H1 (cell line): ENCODE measurements at regions not wholly inside any gene's neighbourhood (a gene's known extent, or its start where the extent isn't known, plus 50 kb on each side); places are given as distances from the start of the nearest gene placed in this dataset.

ENCODE experiments used
- CTCF ChIA-PET: fragments of 300-600 bp; sonication (Branson Sonifier 250); formaldehyde crosslinking; loops from one replicate; lab custom pipeline; 2021; ENCODE audit not compliant: partially characterized antibody; lab: Charles Lee
- POLR2A ChIA-PET: fragments of 300-600 bp; sonication (Branson Sonifier 250); formaldehyde crosslinking; loops from one replicate; lab custom pipeline; 2021; ENCODE audit warnings: inconsistent platforms; ENCODE audit not compliant: partially characterized antibody; lab: Charles Lee
- DNase-seq, 2 experiments: peaks; one replicate each; pipeline versions ENCODE4 v3.0.0 to v3.0.0-alpha.2; 2010 to 2022; ENCODE audit warnings: low spot score in 2 of 2, low read depth in 1 of 2, mixed read lengths in 1 of 2
- FAIRE-seq: peaks from 2 replicates; lab custom pipeline; 2011; peaks lifted over from hg19 to GRCh38; lab: Jason Lieb, UNC
- H2AFZ ChIP-seq: 2 replicates; pipeline ENCODE4 v1.8.1; 2012; ENCODE audit warnings: low read length, inconsistent platforms
- H2AK5ac ChIP-seq: 2 replicates; pipeline ENCODE4 v1.6.1; 2013; ENCODE audit warnings: low read depth, low read length
- H2BK120ac ChIP-seq: replicated peaks from 2 replicates; pipeline ENCODE3; 2013; ENCODE audit warnings: low read depth, low read length, inconsistent platforms
- H2BK12ac ChIP-seq: 2 replicates; pipeline ENCODE4 v1.6.1; 2013; ENCODE audit warnings: low read depth, low read length
- H2BK15ac ChIP-seq: 2 replicates; pipeline ENCODE4 v1.6.1; 2013; ENCODE audit warnings: low read length
- H2BK20ac ChIP-seq: 2 replicates; pipeline ENCODE4 v1.6.1; 2013; ENCODE audit warnings: low read length
- H2BK5ac ChIP-seq: 2 replicates; pipeline ENCODE4 v1.6.1; 2013; ENCODE audit warnings: low read depth, low read length
- H3K14ac ChIP-seq: 2 replicates; pipeline ENCODE4 v1.6.1; 2013; ENCODE audit warnings: inconsistent platforms; ENCODE audit not compliant: insufficient read length
- H3K18ac ChIP-seq: 2 replicates; pipeline ENCODE4 v1.6.1; 2013; ENCODE audit warnings: low read length; ENCODE audit errors: extremely low read depth
- H3K23ac ChIP-seq: 2 replicates; pipeline ENCODE4 v1.6.1; 2013; ENCODE audit warnings: inconsistent platforms; ENCODE audit not compliant: insufficient read length
- H3K23me2 ChIP-seq: 2 replicates; pipeline ENCODE4 v1.6.1; 2013; ENCODE audit warnings: low read depth, low read length
- H3K27ac ChIP-seq: 2 replicates; pipeline ENCODE4 v1.6.1; 2011; ENCODE audit warnings: low read depth, low read length, inconsistent platforms
- H3K27me3 ChIP-seq, 4 experiments: replicated peaks in 1 of 4; 1 replicate in 1 of 4; 2 replicates in 3 of 4; pipeline versions ENCODE4 v1.6.1 to v1.8.1; 2011 to 2013; ENCODE audit warnings: low read length in 3 of 4, mild to moderate bottlenecking in 3 of 4, inconsistent platforms in 2 of 4, mixed read lengths in 2 of 4, moderate library complexity in 1 of 4; ENCODE audit not compliant: control insufficient read depth in 3 of 4, insufficient read depth in 3 of 4; ENCODE audit errors: extremely low read depth in 1 of 4
- H3K36me3 ChIP-seq, 4 experiments: 2 replicates each; pipeline versions ENCODE4 v1.6.1 to v1.8.1; 2011 to 2013; ENCODE audit warnings: mild to moderate bottlenecking in 4 of 4, low read length in 3 of 4, moderate library complexity in 2 of 4, control low read depth in 1 of 4, inconsistent platforms in 1 of 4; ENCODE audit not compliant: insufficient read depth in 4 of 4, control insufficient read depth in 2 of 4
- H3K4ac ChIP-seq: replicated peaks from 2 replicates; pipeline ENCODE3; 2013; ENCODE audit warnings: low read length, low read depth, mixed read lengths, inconsistent platforms; ENCODE audit not compliant: insufficient read length
- H3K4me1 ChIP-seq, 4 experiments: replicated peaks in 1 of 4; 1 replicate in 1 of 4; 2 replicates in 3 of 4; pipeline versions ENCODE4 v1.6.1 to v1.8.1; 2011 to 2013; ENCODE audit warnings: low read length in 3 of 4, inconsistent platforms in 2 of 4, mixed read lengths in 1 of 4; ENCODE audit not compliant: insufficient read depth in 4 of 4, control insufficient read depth in 3 of 4
- H3K4me2 ChIP-seq, 2 experiments: 2 replicates each; pipeline versions ENCODE4 v1.6.1 to v1.8.1; 2011 to 2013; ENCODE audit warnings: low read depth in 2 of 2, low read length in 2 of 2, control low read depth in 1 of 2, inconsistent platforms in 1 of 2, mild to moderate bottlenecking in 1 of 2; ENCODE audit not compliant: insufficient read depth in 1 of 2
- H3K4me3 ChIP-seq, 4 experiments: fragments of 200-600, 300-600 bp in 1 of 4; sonication (generic), shearing (Covaris generic), sonication (Bioruptor Twin) in 1 of 4; 2 replicates each; pipeline versions ENCODE4 v1.5.1 to v1.8.1; 2011 to 2016; ENCODE audit warnings: low read length in 4 of 4, low read depth in 3 of 4, control low read depth in 2 of 4, inconsistent platforms in 2 of 4, mild to moderate bottlenecking in 2 of 4, mixed read lengths in 1 of 4, moderate library complexity in 1 of 4; ENCODE audit not compliant: insufficient read depth in 2 of 4; ENCODE audit errors: extremely low read depth in 1 of 4
- H3K56ac ChIP-seq: replicated peaks from 2 replicates; pipeline ENCODE3; 2013; ENCODE audit warnings: low read depth, mild to moderate bottlenecking, mixed read lengths, low read length, inconsistent platforms; ENCODE audit not compliant: insufficient read length
- H3K79me1 ChIP-seq: 2 replicates; pipeline ENCODE4 v1.6.1; 2013; ENCODE audit warnings: low read depth, low read length, control low read depth
- H3K79me2 ChIP-seq, 2 experiments: 2 replicates each; pipeline versions ENCODE4 v1.6.1 to v1.8.1; 2012 to 2013; ENCODE audit warnings: low read length in 2 of 2, mild to moderate bottlenecking in 2 of 2, inconsistent platforms in 1 of 2; ENCODE audit not compliant: insufficient read depth in 2 of 2, control insufficient read depth in 1 of 2
- H3K9ac ChIP-seq, 4 experiments: replicated peaks in 1 of 4; 1 replicate in 1 of 4; 2 replicates in 3 of 4; pipeline versions ENCODE4 v1.6.1 to v1.8.1; 2011 to 2013; ENCODE audit warnings: low read depth in 3 of 4, low read length in 3 of 4, control low read depth in 2 of 4, mild to moderate bottlenecking in 2 of 4, moderate library complexity in 2 of 4, inconsistent platforms in 1 of 4; ENCODE audit errors: extremely low read depth in 1 of 4
- H3K9me3 ChIP-seq, 2 experiments: 2 replicates each; pipeline versions ENCODE4 v1.6.1 to v1.8.1; 2012 to 2013; ENCODE audit warnings: mild to moderate bottlenecking in 2 of 2, moderate library complexity in 2 of 2, control low read depth in 1 of 2, inconsistent platforms in 1 of 2, low read depth in 1 of 2, low read length in 1 of 2, mixed read lengths in 1 of 2; ENCODE audit not compliant: insufficient read depth in 2 of 2
- H4K20me1 ChIP-seq, 2 experiments: replicated peaks in 1 of 2; 2 replicates each; pipeline versions ENCODE3 to v1.8.1; 2011 to 2013; ENCODE audit warnings: inconsistent platforms in 2 of 2, low read length in 2 of 2, mild to moderate bottlenecking in 1 of 2; ENCODE audit not compliant: insufficient read depth in 2 of 2, control insufficient read depth in 1 of 2
- H4K5ac ChIP-seq: 2 replicates; pipeline ENCODE4 v1.6.1; 2013; ENCODE audit warnings: low read length, low read depth, mixed read lengths, inconsistent platforms; ENCODE audit not compliant: insufficient read length
- H4K8ac ChIP-seq: 2 replicates; pipeline ENCODE4 v1.8.0; 2013; ENCODE audit warnings: mild to moderate bottlenecking, moderate library complexity, low read length, inconsistent platforms; ENCODE audit not compliant: insufficient read depth; ENCODE audit errors: extremely low read depth
- H4K91ac ChIP-seq: replicated peaks from 2 replicates; pipeline ENCODE3; 2013; ENCODE audit warnings: low read length, mixed read lengths, inconsistent platforms; ENCODE audit not compliant: insufficient read length
- TAF7 ChIP-seq: optimal IDR thresholded peaks from 2 replicates; pipeline ENCODE3; 2011; ENCODE audit warnings: low read depth, mild to moderate bottlenecking, inconsistent platforms, low read length, moderate library complexity, borderline replicate concordance
- WGBS, 2 experiments: shearing (Covaris generic) in 1 of 2; methylation state at CpG; one replicate each; pipeline versions ENCODE4 v1.1.6 to v1.1.7; 2013 to 2015; ENCODE audit warnings: low lambda C conversion rate in 2 of 2, mixed read lengths in 2 of 2, inconsistent platforms in 1 of 2, low coverage in 1 of 2, missing lambda C conversion rate in 1 of 2; ENCODE audit not compliant: insufficient replicate concordance in 2 of 2, insufficient coverage in 1 of 2, insufficient read length in 1 of 2; ENCODE audit errors: extremely low coverage in 1 of 2, missing lambda C conversion rate in 1 of 2; 5-methylcytosine and 5-hydroxymethylcytosine counted together

GRCh38 chr1:209198961-209199750 is 384.4 kb upstream of the CAMK1G start:
- H2BK20ac ChIP-seq = peak overlapping the region; percentile 56; the same call in 1 of the 2 replicates
- H2AFZ ChIP-seq = no peak overlapping the region
- CTCF ChIA-PET = interaction anchor here (0.6 to 4.8 kb wide), 2 partner anchors 9 to 1031 kb away, joined by 3 to 36 read pairs; no protein-coding TSS in a partner anchor
- H3K23ac ChIP-seq = no peak overlapping the region
- peaks cover 0 to 3% (median 1%) of the 10 kb centered on the region in 4 experiments; a peak in 2 of 8 replicates for H3K36me3 ChIP-seq
- H3K4me2 ChIP-seq = peak overlapping the region; percentile 43 to 52
- peak overlapping the region; percentile 89; the same call in 1 of the 2 replicates for H2BK5ac ChIP-seq
- peaks cover 3 to 16% (median 10%) of the 10 kb centered on the region in 4 experiments; a peak in 6 of 7 replicates for H3K4me1 ChIP-seq
- H3K9me3 ChIP-seq = peaks cover 16 to 24% of the 10 kb centered on the region in 2 experiments
- POLR2A ChIA-PET = interaction anchor here (1.2 to 1.4 kb wide), 2 partner anchors 9 to 11 kb away, joined by 3 to 6 read pairs; no protein-coding TSS in a partner anchor
- no peak overlapping the region for H3K9ac ChIP-seq
- FAIRE-seq = peak; percentile 19
- no peak for TF ChIP-seq TAF7
- TF ChIP-seq, all 59 proteins: peak for 0
- Histone ChIP-seq H3K79me2 (no peaks in the 10 kb centered on the region), H3K56ac (no peak overlapping the region), H4K8ac (no peak overlapping the region), H2AK5ac (0 out of 2 replicates have a peak overlapping the region, but pooled peaks have one; percentile 3), H2BK120ac (peak overlapping the region; percentile 95), H3K27ac (peak overlapping the region; percentile 41; the same call in 1 of the 2 replicates), H3K14ac (no peak overlapping the region), H4K91ac (peak overlapping the region; percentile 94), H3K4me3 (peak overlapping the region in 2 of 4 experiments; percentile 11 to 35; a peak in 1 of 8 replicates), H4K5ac (peak overlapping the region; percentile 61), H3K23me2 (no peaks in the 10 kb centered on the region), H3K18ac (peak overlapping the region; percentile 76; the same call in 1 of the 2 replicates), H3K27me3 (no peaks in the 10 kb centered on the region), H3K4ac (peak overlapping the region; percentile 62), H2BK12ac (peak overlapping the region; percentile 95), H2BK15ac (no peak overlapping the region), H3K79me1 (no peaks in the 10 kb centered on the region), H4K20me1 (no peaks in the 10 kb centered on the region)
- DNase-seq = no peak
- WGBS, 2 experiments = 34% methylated on average over 12 of the region's 12 CpGs; no CpG with 5 or more reads in 1 of the 2 experiments
